ENCODE measurements at regions not wholly inside any gene's neighbourhood (a gene's known extent, or its start where the extent isn't known, plus 50 kb on each side); places are given as distances from the start of the nearest gene placed in this dataset.

GRCh38 chr7:104961821-104962220, 52.2 kb upstream of the KMT2E start:
- H3K4me1 ChIP-seq (ENCODE audit: control insufficient read depth, low read length): peaks cover 19% of the 10 kb centered on the region
- TF ChIP-seq CTCF (IDR thresholded peaks at IDR 0.05; ENCODE audit: low read depth, low read length, poor library complexity, severe bottlenecking) (no peak), EZH2phosphoT487 (IDR thresholded peaks at IDR 0.05; ENCODE audit: borderline replicate concordance, low read length) (no peak)
- H3K4me2 ChIP-seq (ENCODE audit: low read length): no peak overlapping the region
- no peak overlapping the region for H3K27ac ChIP-seq (ENCODE audit: low read depth, low read length)
- no peak overlapping the region for H3K4me3 ChIP-seq (ENCODE audit: low read length)
- H3K9me2 ChIP-seq (replicated peaks; ENCODE audit: control insufficient read depth, low read length): no peaks in the 10 kb centered on the region
- no peaks in the 10 kb centered on the region for H3K27me3 ChIP-seq (ENCODE audit: control insufficient read depth, low read length)
- no peaks in the 10 kb centered on the region for H3K79me2 ChIP-seq (ENCODE audit: control insufficient read depth, low read length)
- peaks cover 10% of the 10 kb centered on the region; the same call in 1 of the 2 replicates for H3K9me3 ChIP-seq (ENCODE audit: control insufficient read depth, insufficient read depth, low read length)
- peaks cover 20% of the 10 kb centered on the region for H3K36me3 ChIP-seq (ENCODE audit: control insufficient read depth, low read length)
- H3F3A ChIP-seq (ENCODE audit: control insufficient read depth, insufficient read depth): peaks cover 4% of the 10 kb centered on the region; the same call in 1 of the 2 replicates
- no peaks in the 10 kb centered on the region for H4K20me1 ChIP-seq (ENCODE audit: control insufficient read depth, insufficient read depth, low read depth, low read length)

GRCh38 chr7:104962781-104963180, 51.2 kb upstream of the KMT2E start:
- Histone ChIP-seq H4K20me1 (ENCODE audit: control insufficient read depth, insufficient read depth, low read depth, low read length) (no peaks in the 10 kb centered on the region), H3K27me3 (ENCODE audit: control insufficient read depth, low read length) (no peaks in the 10 kb centered on the region), H3K9me2 (replicated peaks; ENCODE audit: control insufficient read depth, low read length) (no peaks in the 10 kb centered on the region), H3K4me1 (ENCODE audit: control insufficient read depth, low read length) (peaks cover 11% of the 10 kb centered on the region), H3K27ac (ENCODE audit: low read depth, low read length) (no peak overlapping the region), H3K4me2 (ENCODE audit: low read length) (no peak overlapping the region), H3K36me3 (ENCODE audit: control insufficient read depth, low read length) (peaks cover 20% of the 10 kb centered on the region), H3K9me3 (ENCODE audit: control insufficient read depth, insufficient read depth, low read length) (peaks cover 10% of the 10 kb centered on the region; the same call in 1 of the 2 replicates), H3F3A (ENCODE audit: control insufficient read depth, insufficient read depth) (peaks cover 4% of the 10 kb centered on the region; the same call in 1 of the 2 replicates), H3K79me2 (ENCODE audit: control insufficient read depth, low read length) (no peaks in the 10 kb centered on the region), H3K4me3 (ENCODE audit: low read length) (no peak overlapping the region)
- TF ChIP-seq EZH2phosphoT487 (IDR thresholded peaks at IDR 0.05; ENCODE audit: borderline replicate concordance, low read length) (no peak), CTCF (IDR thresholded peaks at IDR 0.05; ENCODE audit: low read depth, low read length, poor library complexity, severe bottlenecking) (no peak)

- no peak overlapping the region for H3K27ac ChIP-seq (ENCODE audit: low read depth, low read length)
- peaks cover 4% of the 10 kb centered on the region; the same call in 1 of the 2 replicates for H3F3A ChIP-seq (ENCODE audit: control insufficient read depth, insufficient read depth)
- H3K4me1 ChIP-seq (ENCODE audit: control insufficient read depth, low read length): peaks cover 11% of the 10 kb centered on the region
- H3K9me2 ChIP-seq (replicated peaks; ENCODE audit: control insufficient read depth, low read length): no peaks in the 10 kb centered on the region
- no peaks in the 10 kb centered on the region for H3K27me3 ChIP-seq (ENCODE audit: control insufficient read depth, low read length)
- peaks cover 10% of the 10 kb centered on the region; the same call in 1 of the 2 replicates for H3K9me3 ChIP-seq (ENCODE audit: control insufficient read depth, insufficient read depth, low read length)
- no peak overlapping the region for H3K4me2 ChIP-seq (ENCODE audit: low read length)
- no peak overlapping the region for H3K4me3 ChIP-seq (ENCODE audit: low read length)
- H4K20me1 ChIP-seq (ENCODE audit: control insufficient read depth, insufficient read depth, low read depth, low read length): no peaks in the 10 kb centered on the region
- peaks cover 20% of the 10 kb centered on the region for H3K36me3 ChIP-seq (ENCODE audit: control insufficient read depth, low read length)
- TF ChIP-seq CTCF (IDR thresholded peaks at IDR 0.05; ENCODE audit: low read depth, low read length, poor library complexity, severe bottlenecking): no peak
- no peaks in the 10 kb centered on the region for H3K79me2 ChIP-seq (ENCODE audit: control insufficient read depth, low read length)
Measured at GRCh38 chr7:104963378-104963990, 50.5 kb upstream of the KMT2E start.
